IMR-90 (cell line): ENCODE measurements at regions not wholly inside any gene's neighbourhood (a gene's known extent, or its start where the extent isn't known, plus 50 kb on each side); places are given as distances from the start of the nearest gene placed in this dataset.

Experiments used
- ATAC-seq: fragments of 200-7000 bp; cut with Tn5 transposase; 2 replicates; pipeline ENCODE4 v1.9.1; 2020; ENCODE audit warnings: low read depth, mild to moderate bottlenecking, moderate library complexity
- BruUV-seq: library from RNA; stranded (reverse); fragments of 400-500 nt; replicated peaks from 2 replicates; lab custom pipeline; 2021; lab: Mats Ljungman, UMichigan
- CTCF ChIA-PET: fragments of 300-600 bp; formaldehyde crosslinking; extraction: SDS; loops from one replicate; lab custom pipeline; 2021; ENCODE audit warnings: antibody characterized with exemption; lab: Yijun Ruan, JAX
- POLR2A ChIA-PET: fragments of 300-600 bp; sonication (Branson Sonifier 250); formaldehyde crosslinking; loops from one replicate; lab custom pipeline; 2022; ENCODE audit warnings: antibody characterized with exemption; ENCODE audit not compliant: unreplicated experiment; lab: Charles Lee
- DNase-seq: peaks from one replicate; pipeline ENCODE4 v3.0.0; 2013
- H2AFZ ChIP-seq: replicated peaks from 2 replicates; pipeline ENCODE3; 2013; ENCODE audit warnings: low read length, mild to moderate bottlenecking; ENCODE audit not compliant: poor library complexity
- H2AK5ac ChIP-seq: 2 replicates; pipeline ENCODE4 v1.6.1; 2013; ENCODE audit warnings: low read depth, low read length, inconsistent platforms
- H2AK9ac ChIP-seq: replicated peaks from 2 replicates; pipeline ENCODE3; 2013; ENCODE audit warnings: mild to moderate bottlenecking, low read depth, low read length, moderate library complexity; ENCODE audit not compliant: poor library complexity
- H2BK120ac ChIP-seq: 2 replicates; pipeline ENCODE4 v1.6.1; 2013; ENCODE audit warnings: low read depth, low read length, inconsistent platforms
- H2BK15ac ChIP-seq: 3 replicates; pipeline ENCODE4 v1.6.1; 2013; ENCODE audit warnings: low read depth, low read length, inconsistent platforms
- H2BK20ac ChIP-seq: 2 replicates; pipeline ENCODE4 v1.6.1; 2013; ENCODE audit warnings: low read depth, mild to moderate bottlenecking, inconsistent platforms, low read length, moderate library complexity
- H2BK5ac ChIP-seq: 2 replicates; pipeline ENCODE4 v1.6.1; 2013; ENCODE audit warnings: mild to moderate bottlenecking, low read depth, low read length, inconsistent platforms; ENCODE audit not compliant: poor library complexity, severe bottlenecking
- H3K14ac ChIP-seq: replicated peaks from 2 replicates; pipeline ENCODE4 v1.6.1; 2013; ENCODE audit warnings: low read depth, low read length, inconsistent platforms
- H3K18ac ChIP-seq: 2 replicates; pipeline ENCODE4 v1.6.1; 2013; ENCODE audit warnings: low read depth, low read length, control low read depth
- H3K23ac ChIP-seq: 2 replicates; pipeline ENCODE4 v1.6.1; 2013; ENCODE audit warnings: low read depth, low read length, inconsistent platforms
- H3K27ac ChIP-seq: 2 replicates; pipeline ENCODE4 v1.5.1; 2013; ENCODE audit warnings: mild to moderate bottlenecking, control low read depth, low read length; ENCODE audit not compliant: insufficient read depth
- H3K27me3 ChIP-seq: 2 replicates; pipeline ENCODE4 v1.6.1; 2013; ENCODE audit warnings: low read length; ENCODE audit not compliant: control insufficient read depth, insufficient read depth
- H3K36me3 ChIP-seq: 2 replicates; pipeline ENCODE4 v1.6.1; 2013; ENCODE audit warnings: low read length, mixed read lengths; ENCODE audit not compliant: control insufficient read depth, insufficient read depth
- H3K4ac ChIP-seq: 2 replicates; pipeline ENCODE4 v1.6.1; 2013; ENCODE audit warnings: low read depth, low read length, inconsistent platforms
- H3K4me1 ChIP-seq: 2 replicates; pipeline ENCODE4 v1.6.1; 2013; ENCODE audit warnings: low read length, mixed read lengths; ENCODE audit not compliant: control insufficient read depth, insufficient read depth
- H3K4me2 ChIP-seq: 2 replicates; pipeline ENCODE4 v1.6.1; 2013; ENCODE audit warnings: low read depth, mild to moderate bottlenecking, control low read depth, low read length, moderate library complexity
- H3K4me3 ChIP-seq: 2 replicates; pipeline ENCODE4 v1.5.1; 2013; ENCODE audit warnings: low read depth, mild to moderate bottlenecking, control low read depth, low read length, moderate library complexity; ENCODE audit not compliant: insufficient read depth
- H3K56ac ChIP-seq: 2 replicates; pipeline ENCODE4 v1.6.1; 2013; ENCODE audit warnings: low read length, inconsistent platforms; ENCODE audit not compliant: insufficient read depth; ENCODE audit errors: extremely low read depth
- H3K79me1 ChIP-seq, 2 experiments: 2 replicates each; pipeline ENCODE4 v1.6.1; 2013; ENCODE audit warnings: low read length in 2 of 2, inconsistent platforms in 1 of 2, low read depth in 1 of 2
- H3K9ac ChIP-seq: 2 replicates; pipeline ENCODE4 v1.6.1; 2013; ENCODE audit warnings: low read depth, low read length, control low read depth
- H3K9me1 ChIP-seq: 2 replicates; pipeline ENCODE4 v1.6.1; 2013; ENCODE audit warnings: low read length, inconsistent platforms; ENCODE audit not compliant: insufficient read depth
- H3K9me3 ChIP-seq: 2 replicates; pipeline ENCODE4 v1.6.1; 2013; ENCODE audit warnings: low read length; ENCODE audit not compliant: control insufficient read depth, insufficient read depth
- H4K20me1 ChIP-seq: 2 replicates; pipeline ENCODE4 v1.6.1; 2013; ENCODE audit warnings: low read length, inconsistent platforms; ENCODE audit not compliant: insufficient read depth
- H4K5ac ChIP-seq: 2 replicates; pipeline ENCODE4 v1.6.1; 2013; ENCODE audit warnings: mild to moderate bottlenecking, low read depth, low read length, control low read depth
- H4K8ac ChIP-seq, 2 experiments: 2 replicates each; pipeline ENCODE4 v1.6.1; 2013; ENCODE audit warnings: low read depth in 2 of 2, low read length in 2 of 2, control low read depth in 1 of 2, inconsistent platforms in 1 of 2
- H4K91ac ChIP-seq: 2 replicates; pipeline ENCODE4 v1.6.1; 2013; ENCODE audit warnings: low read depth, low read length, inconsistent platforms; ENCODE audit not compliant: insufficient read depth
- CEBPB ChIP-seq: IDR thresholded peaks from 2 replicates; pipeline ENCODE4 v1.6.1; 2012; ENCODE audit warnings: low read depth, low read length, improper control_type of control experiment
- CHD1 ChIP-seq: IDR thresholded peaks from 2 replicates; pipeline ENCODE4 v1.6.1; 2012; ENCODE audit warnings: low read depth, low read length, improper control_type of control experiment
- FOS ChIP-seq: fragments of 150-350 bp; IDR thresholded peaks from 2 replicates; pipeline ENCODE4 v1.6.1; 2016; ENCODE audit warnings: low read depth, low read length
- MAFK ChIP-seq: IDR thresholded peaks from 2 replicates; pipeline ENCODE4 v1.6.1; 2012; ENCODE audit warnings: low read depth, low read length, improper control_type of control experiment
- MAZ ChIP-seq: IDR thresholded peaks from 2 replicates; pipeline ENCODE4 v1.6.1; 2012; ENCODE audit warnings: low read depth, mild to moderate bottlenecking, low read length, improper control_type of control experiment, moderate library complexity, borderline replicate concordance
- MXI1 ChIP-seq: IDR thresholded peaks from 2 replicates; pipeline ENCODE4 v1.6.1; 2012; ENCODE audit warnings: low read depth, mild to moderate bottlenecking, low read length, moderate library complexity, borderline replicate concordance
- POLR2A ChIP-seq: IDR thresholded peaks from 2 replicates; pipeline ENCODE4 v1.6.1; 2012; ENCODE audit warnings: mild to moderate bottlenecking, low read depth, low read length
- RAD21 ChIP-seq: IDR thresholded peaks from 2 replicates; pipeline ENCODE4 v1.6.1; 2012; ENCODE audit warnings: low read length, improper control_type of control experiment
- RCOR1 ChIP-seq: IDR thresholded peaks from 2 replicates; pipeline ENCODE4 v1.6.1; 2012; ENCODE audit warnings: mild to moderate bottlenecking, low read length, improper control_type of control experiment; ENCODE audit not compliant: insufficient replicate concordance
- RFX5 ChIP-seq: IDR thresholded peaks from 2 replicates; pipeline ENCODE4 v1.8.0; 2012; ENCODE audit warnings: low read depth, mild to moderate bottlenecking, low read length, moderate library complexity
- SMC3 ChIP-seq: fragments of 150-350 bp; IDR thresholded peaks from 2 replicates; pipeline ENCODE4 v1.6.1; 2016; ENCODE audit warnings: low read depth, mild to moderate bottlenecking, antibody characterized with exemption, low read length, moderate library complexity
- USF2 ChIP-seq: fragments of 150-350 bp; IDR thresholded peaks from 2 replicates; pipeline ENCODE4 v1.6.1; 2017; ENCODE audit warnings: mild to moderate bottlenecking, antibody characterized with exemption, low read length, low read depth
- WGBS, 2 experiments: methylation state at CpG; one replicate each; pipeline versions ENCODE4 v1.1.5 to v1.1.7; 2013; ENCODE audit warnings: missing lambda C conversion rate in 2 of 2; ENCODE audit not compliant: insufficient read length in 1 of 2; ENCODE audit errors: extremely low coverage in 2 of 2; 5-methylcytosine and 5-hydroxymethylcytosine counted together
- dilution Hi-C: fragments of 300-500 bp; cut with HindIII; formaldehyde crosslinking; loops from one replicate; pipeline ENCODE4 v1.14.3; 2018; ENCODE audit warnings: low sequenced_read_pairs; ENCODE audit not compliant: unreplicated experiment
- in situ Hi-C: fragments of 300-500 bp; cut with MboI; formaldehyde crosslinking; loops from 3 replicates; pipeline ENCODE4 v1.14.3; 2019; ENCODE audit warnings: low sequenced_read_pairs, inconsistent platforms, mixed read lengths
- intact Hi-C: fragments of 100-400 bp; cut with micrococcal nuclease; formaldehyde crosslinking; loops from 2 replicates; pipeline ENCODE4 v1.10.0; 2022

- no peaks in the 10 kb centered on the region for H3K27me3 ChIP-seq
- 0% methylated on average over 1 of the region's 3 CpGs; no CpG with 5 or more reads in 1 of the 2 experiments for WGBS, 2 experiments
- TF ChIP-seq MXI1 (no peak), POLR2A (no peak), MAFK (no peak), MAZ (no peak), RFX5 (no peak), RAD21 (no peak), RCOR1 (no peak), FOS (no peak), USF2 (no peak), CEBPB (no peak), CHD1 (no peak), SMC3 (no peak)
- dilution Hi-C loops = no loop called here
- no peak overlapping the region for H2BK5ac ChIP-seq
- no peak overlapping the region for H2BK120ac ChIP-seq
- H4K8ac ChIP-seq = no peak overlapping the region
- BruUV-seq = no TSS peak
- no peaks in the 10 kb centered on the region for H3K9me1 ChIP-seq
- no peak overlapping the region for H3K4ac ChIP-seq
- intact Hi-C loops = no loop called here
- no peak overlapping the region for H3K56ac ChIP-seq
- CTCF ChIA-PET = no interaction called here
- no peak overlapping the region for H4K5ac ChIP-seq
- H2BK20ac ChIP-seq = no peak overlapping the region
- no peak overlapping the region for H3K9ac ChIP-seq
- peaks cover 28% of the 10 kb centered on the region for H3K9me3 ChIP-seq
- H3K4me1 ChIP-seq = no peaks in the 10 kb centered on the region
- H3K18ac ChIP-seq = no peak overlapping the region
- H3K14ac ChIP-seq = no peak overlapping the region
- H2AFZ ChIP-seq = no peak overlapping the region
- H2AK9ac ChIP-seq = no peak overlapping the region
- no peaks in the 10 kb centered on the region for H3K79me1 ChIP-seq
- H3K23ac ChIP-seq = no peak overlapping the region
- H4K20me1 ChIP-seq = no peaks in the 10 kb centered on the region
- no peak overlapping the region for H2AK5ac ChIP-seq
- H3K4me3 ChIP-seq = no peak overlapping the region
- H4K91ac ChIP-seq = no peak overlapping the region
- no peak overlapping the region for H3K4me2 ChIP-seq
- H2BK15ac ChIP-seq = no peak overlapping the region
- no peak overlapping the region for H3K27ac ChIP-seq
- in situ Hi-C loops = no loop called here
- DNase-seq = no peak
- H3K36me3 ChIP-seq = no peaks in the 10 kb centered on the region
- POLR2A ChIA-PET = no interaction called here
- ATAC-seq = no peak
Measured at GRCh38 chr18:77995593-77995992, 745.9 kb downstream of the GALR1 start.
